ENCODE measurements at regions not wholly inside any gene's neighbourhood (a gene's known extent, or its start where the extent isn't known, plus 50 kb on each side); places are given as distances from the start of the nearest gene placed in this dataset.

DNA sequence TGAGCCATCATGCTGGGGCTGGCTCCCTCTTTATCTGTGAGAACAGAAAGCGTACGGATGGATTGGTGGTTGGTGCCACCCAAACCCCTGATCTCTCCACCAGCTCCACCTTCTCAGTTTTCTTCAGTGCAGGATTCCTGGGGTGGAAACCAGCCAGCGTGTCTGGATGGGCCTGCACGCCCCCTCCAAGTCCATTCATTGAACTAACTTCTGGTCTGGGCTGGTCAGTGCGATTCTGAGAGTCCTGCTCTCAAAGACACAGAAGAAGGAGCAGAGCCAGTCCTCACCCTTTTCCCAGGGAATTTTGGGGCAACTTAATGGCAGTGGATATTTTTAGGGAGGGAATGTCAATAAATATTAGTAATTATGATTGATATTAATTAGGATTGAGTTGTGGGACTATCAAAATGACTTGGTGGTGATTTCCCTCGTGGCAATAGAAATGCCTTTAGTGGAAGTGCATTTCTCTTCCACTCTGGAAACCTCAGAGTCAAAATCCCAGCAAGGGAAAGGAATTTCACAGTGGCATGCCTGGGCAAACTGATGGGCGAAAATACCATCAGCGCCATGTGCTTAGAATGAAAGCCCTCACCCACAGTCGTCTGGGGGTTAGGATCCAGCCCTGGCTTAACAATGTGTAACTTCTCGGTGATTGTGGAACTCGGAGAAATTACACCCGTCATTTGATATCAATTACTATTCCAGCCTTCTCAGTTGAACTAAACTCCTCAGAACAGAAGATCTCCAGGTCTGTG, 69.3 kb upstream of the EEPD1 start:
- TF ChIP-seq, protein P1, sequence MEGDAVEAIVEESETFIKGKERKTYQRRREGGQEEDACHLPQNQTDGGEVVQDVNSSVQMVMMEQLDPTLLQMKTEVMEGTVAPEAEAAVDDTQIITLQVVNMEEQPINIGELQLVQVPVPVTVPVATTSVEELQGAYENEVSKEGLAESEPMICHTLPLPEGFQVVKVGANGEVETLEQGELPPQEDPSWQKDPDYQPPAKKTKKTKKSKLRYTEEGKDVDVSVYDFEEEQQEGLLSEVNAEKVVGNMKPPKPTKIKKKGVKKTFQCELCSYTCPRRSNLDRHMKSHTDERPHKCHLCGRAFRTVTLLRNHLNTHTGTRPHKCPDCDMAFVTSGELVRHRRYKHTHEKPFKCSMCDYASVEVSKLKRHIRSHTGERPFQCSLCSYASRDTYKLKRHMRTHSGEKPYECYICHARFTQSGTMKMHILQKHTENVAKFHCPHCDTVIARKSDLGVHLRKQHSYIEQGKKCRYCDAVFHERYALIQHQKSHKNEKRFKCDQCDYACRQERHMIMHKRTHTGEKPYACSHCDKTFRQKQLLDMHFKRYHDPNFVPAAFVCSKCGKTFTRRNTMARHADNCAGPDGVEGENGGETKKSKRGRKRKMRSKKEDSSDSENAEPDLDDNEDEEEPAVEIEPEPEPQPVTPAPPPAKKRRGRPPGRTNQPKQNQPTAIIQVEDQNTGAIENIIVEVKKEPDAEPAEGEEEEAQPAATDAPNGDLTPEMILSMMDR (IDR thresholded peaks at IDR 0.05; ENCODE audit: low read depth, low read length, missing control alignments): no peak

DNA sequence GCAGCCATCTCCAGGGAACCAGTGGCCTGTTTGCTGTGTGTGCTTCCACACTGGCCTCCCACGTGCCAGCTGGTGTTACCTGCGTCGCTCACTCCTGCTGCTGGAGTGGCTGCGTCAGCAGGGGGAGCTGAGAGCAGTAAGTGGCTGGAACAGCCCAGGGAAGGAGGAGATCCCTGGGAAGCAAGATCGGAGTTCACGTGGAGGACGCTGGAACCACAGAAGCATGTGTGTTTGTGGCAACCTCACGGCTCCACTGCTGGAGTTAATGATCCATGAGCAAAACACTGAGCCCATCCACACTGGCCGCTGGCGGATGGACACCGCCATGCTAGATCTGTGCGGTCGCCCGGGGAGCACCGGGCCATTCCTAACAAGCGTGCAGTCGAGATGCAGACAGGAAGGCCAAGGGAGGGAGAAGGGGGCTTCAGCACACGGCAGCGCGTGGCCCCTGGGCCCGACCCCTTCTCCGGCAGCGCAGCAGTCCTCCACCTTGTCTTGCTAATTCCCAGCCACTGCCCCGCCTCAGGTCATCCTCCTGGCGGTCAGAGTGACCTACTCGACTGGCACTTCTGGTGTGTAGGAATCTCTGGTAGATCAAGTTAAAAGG, 68.5 kb upstream of the EEPD1 start:
- Histone ChIP-seq H3K27me3 (replicated peaks) (no peaks in the 10 kb centered on the region), H3K36me3 (replicated peaks) (no peaks in the 10 kb centered on the region), H3K27ac (no peak overlapping the region), H3K4me3 (ENCODE audit: low read depth, low read length) (no peak overlapping the region)
- peak; percentile 44 for DNase-seq
- TF ChIP-seq, protein P1 (IDR thresholded peaks at IDR 0.05; ENCODE audit: low read depth, low read length, missing control alignments): peak; percentile 77
- in situ Hi-C loops (cut with HindIII; ENCODE audit: low pct_ligation_motif_present, low sequenced_read_pairs): no loop called here

More for the DNA sequence above, 69.3 kb upstream of the EEPD1 start:
- DNase-seq: no peak
- Histone ChIP-seq H3K36me3 (replicated peaks) (no peaks in the 10 kb centered on the region), H3K27ac (no peak overlapping the region), H3K27me3 (replicated peaks) (no peaks in the 10 kb centered on the region), H3K4me3 (ENCODE audit: low read depth, low read length) (no peak overlapping the region)
- in situ Hi-C loops (cut with HindIII; ENCODE audit: low pct_ligation_motif_present, low sequenced_read_pairs): no loop called here

DNA sequence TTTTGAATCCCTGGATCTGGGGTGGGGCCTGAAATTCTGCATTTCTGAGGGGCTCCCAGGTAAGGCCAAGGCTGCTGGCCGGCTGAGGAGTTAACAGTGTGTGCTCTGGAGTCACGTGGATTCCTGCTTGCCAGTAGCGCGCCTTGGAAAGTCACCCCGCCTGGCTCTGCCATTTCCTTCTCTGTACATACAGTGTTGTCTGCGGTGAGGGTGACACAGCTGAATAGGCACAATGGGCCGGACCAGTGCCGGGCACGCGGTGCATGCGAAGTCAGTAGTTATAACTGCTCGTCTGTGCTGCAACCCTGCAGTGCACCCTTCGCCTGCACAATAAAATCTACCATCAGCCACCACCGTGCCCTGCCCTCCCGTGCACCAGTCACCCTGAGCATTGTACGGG, 68.0 kb upstream of the EEPD1 start:
- no peaks in the 10 kb centered on the region for H3K36me3 ChIP-seq (replicated peaks)
- TF ChIP-seq, protein P1 (IDR thresholded peaks at IDR 0.05; ENCODE audit: low read depth, low read length, missing control alignments): no peak
- in situ Hi-C loops (cut with HindIII; ENCODE audit: low pct_ligation_motif_present, low sequenced_read_pairs): no loop called here

DNA sequence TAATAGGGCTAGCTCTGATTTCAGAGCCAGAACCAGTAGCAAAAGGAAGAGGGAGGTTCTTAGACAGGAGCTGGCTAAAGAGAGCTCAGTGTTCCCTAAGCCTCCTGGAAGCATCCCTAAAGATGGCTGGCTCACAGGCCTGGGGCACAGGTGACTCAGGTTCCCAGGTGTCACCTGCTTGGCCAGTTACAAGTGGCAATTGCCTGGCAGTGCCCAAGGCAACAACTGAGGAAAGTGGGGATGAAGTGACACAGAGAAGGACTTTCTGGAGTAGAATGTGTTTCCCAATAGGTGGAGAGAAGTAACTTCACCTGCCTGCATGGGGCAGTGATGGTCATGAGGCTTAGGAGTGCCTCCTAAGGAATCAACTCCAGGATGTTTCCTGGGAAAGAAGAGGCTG, 66.5 kb upstream of the EEPD1 start:
- no peak for DNase-seq
- Histone ChIP-seq H3K4me3 (ENCODE audit: low read depth, low read length) (no peak overlapping the region), H3K27ac (no peak overlapping the region), H3K36me3 (replicated peaks) (no peaks in the 10 kb centered on the region), H3K27me3 (replicated peaks) (no peaks in the 10 kb centered on the region)
- TF ChIP-seq, protein P1 (IDR thresholded peaks at IDR 0.05; ENCODE audit: low read depth, low read length, missing control alignments): no peak
- in situ Hi-C loops (cut with HindIII; ENCODE audit: low pct_ligation_motif_present, low sequenced_read_pairs): no loop called here

More for the DNA sequence above, 68.0 kb upstream of the EEPD1 start:
- Histone ChIP-seq H3K27ac (no peak overlapping the region), H3K27me3 (replicated peaks) (no peaks in the 10 kb centered on the region), H3K4me3 (ENCODE audit: low read depth, low read length) (no peak overlapping the region)
- DNase-seq: no peak

DNA sequence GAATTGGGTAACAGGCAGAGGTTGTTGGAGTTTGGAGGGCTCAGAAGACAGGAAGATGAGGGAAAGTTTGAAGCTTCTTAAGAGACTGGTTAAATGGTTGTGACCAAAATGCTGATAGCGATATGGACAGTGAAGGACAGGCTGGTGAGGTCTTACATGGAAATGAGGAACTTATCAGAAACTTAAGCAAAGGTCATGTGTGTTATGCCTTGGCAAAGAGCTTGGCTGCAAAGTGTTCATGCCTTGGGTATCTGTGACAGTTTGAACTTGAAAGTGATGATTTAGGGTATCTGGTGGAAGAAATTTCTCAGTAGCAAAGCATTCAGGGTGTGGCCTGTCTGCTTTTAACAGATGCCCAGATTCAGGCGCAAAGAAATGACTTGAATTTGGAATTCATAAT, 64.5 kb upstream of the EEPD1 start:
- TF ChIP-seq, protein P1 (IDR thresholded peaks at IDR 0.05; ENCODE audit: low read depth, low read length, missing control alignments): no peak
- Histone ChIP-seq H3K36me3 (replicated peaks) (no peaks in the 10 kb centered on the region), H3K27ac (no peak overlapping the region), H3K27me3 (replicated peaks) (no peaks in the 10 kb centered on the region), H3K4me3 (ENCODE audit: low read depth, low read length) (no peak overlapping the region)
- in situ Hi-C loops (cut with HindIII; ENCODE audit: low pct_ligation_motif_present, low sequenced_read_pairs): no loop called here
- no peak for DNase-seq

All from brain microvascular endothelial cell (primary cell).